Astrocyte of the spinal cord (primary cell): ENCODE measurements at regions not wholly inside any gene's neighbourhood (a gene's known extent, or its start where the extent isn't known, plus 50 kb on each side); places are given as distances from the start of the nearest gene placed in this dataset.

Source experiments
- DNase-seq: peaks from one replicate; pipeline ENCODE4 v3.0.0; 2011; ENCODE audit warnings: low read depth, low spot score
- H3K4me3 ChIP-seq: 2 replicates; pipeline ENCODE4 v1.5.1; 2011; ENCODE audit warnings: low read depth, mild to moderate bottlenecking, low read length, moderate library complexity
- in situ Hi-C: cut with HindIII; loops from 2 replicates; pipeline ENCODE4 v1.10.0; 2017; ENCODE audit warnings: low sequenced_read_pairs
- TF ChIP-seq, protein P1 (sequence below): IDR thresholded peaks from 2 replicates; pipeline ENCODE4 v1.5.1; 2012; ENCODE audit warnings: low read depth, mild to moderate bottlenecking, low read length, inconsistent platforms

DNA sequence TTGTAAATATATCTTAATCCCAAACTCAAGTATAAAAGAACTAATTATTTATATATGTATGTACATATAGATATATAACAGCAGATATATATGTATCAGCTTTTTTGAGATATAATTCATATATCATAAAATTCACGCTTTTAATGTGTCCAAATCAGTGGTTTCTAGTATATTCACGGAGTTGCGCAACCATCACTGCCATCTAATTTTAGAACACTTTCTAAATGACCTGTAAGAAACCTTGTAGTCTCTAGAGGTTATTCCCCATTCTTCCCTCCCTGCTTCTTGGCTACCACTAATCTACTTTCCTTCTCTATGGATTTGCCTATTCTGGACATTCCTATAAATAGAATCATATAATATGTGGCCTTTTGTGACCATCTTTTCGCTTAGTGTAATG, 163.5 kb upstream of the TCF4 start:
- H3K4me3 ChIP-seq, result no peak overlapping the region
- in situ Hi-C loops, result no loop called here
- TF ChIP-seq, protein P1, sequence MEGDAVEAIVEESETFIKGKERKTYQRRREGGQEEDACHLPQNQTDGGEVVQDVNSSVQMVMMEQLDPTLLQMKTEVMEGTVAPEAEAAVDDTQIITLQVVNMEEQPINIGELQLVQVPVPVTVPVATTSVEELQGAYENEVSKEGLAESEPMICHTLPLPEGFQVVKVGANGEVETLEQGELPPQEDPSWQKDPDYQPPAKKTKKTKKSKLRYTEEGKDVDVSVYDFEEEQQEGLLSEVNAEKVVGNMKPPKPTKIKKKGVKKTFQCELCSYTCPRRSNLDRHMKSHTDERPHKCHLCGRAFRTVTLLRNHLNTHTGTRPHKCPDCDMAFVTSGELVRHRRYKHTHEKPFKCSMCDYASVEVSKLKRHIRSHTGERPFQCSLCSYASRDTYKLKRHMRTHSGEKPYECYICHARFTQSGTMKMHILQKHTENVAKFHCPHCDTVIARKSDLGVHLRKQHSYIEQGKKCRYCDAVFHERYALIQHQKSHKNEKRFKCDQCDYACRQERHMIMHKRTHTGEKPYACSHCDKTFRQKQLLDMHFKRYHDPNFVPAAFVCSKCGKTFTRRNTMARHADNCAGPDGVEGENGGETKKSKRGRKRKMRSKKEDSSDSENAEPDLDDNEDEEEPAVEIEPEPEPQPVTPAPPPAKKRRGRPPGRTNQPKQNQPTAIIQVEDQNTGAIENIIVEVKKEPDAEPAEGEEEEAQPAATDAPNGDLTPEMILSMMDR, result no peak
- no peak for DNase-seq

DNA sequence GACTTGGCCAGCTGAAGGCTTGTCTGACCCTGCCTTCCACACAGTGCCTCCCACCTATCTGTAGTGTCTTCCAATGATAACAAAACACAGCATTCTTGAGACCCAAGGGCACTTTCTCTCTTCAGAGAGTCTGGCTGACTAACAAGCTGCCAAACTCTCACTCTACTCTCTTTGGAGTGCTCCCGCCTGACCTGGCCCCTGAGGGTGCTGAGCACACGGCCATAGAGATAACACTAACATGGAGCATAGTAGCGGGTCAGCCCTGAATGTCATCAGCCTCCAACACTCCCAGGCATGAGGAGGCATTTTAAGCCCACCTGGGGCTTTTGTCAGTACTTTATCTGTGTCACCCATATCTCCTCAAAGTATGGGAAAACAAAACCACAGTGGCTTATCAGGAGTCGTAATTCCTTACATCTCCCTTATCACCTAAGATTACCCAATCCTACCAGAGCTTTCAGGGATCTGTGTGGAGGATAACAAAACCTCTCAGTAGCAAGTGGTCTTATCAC, 160.3 kb upstream of the TCF4 start:
- TF ChIP-seq, protein P1, result no peak
- no peak for DNase-seq
- in situ Hi-C loops, result no loop called here
- H3K4me3 ChIP-seq, result no peak overlapping the region

DNA sequence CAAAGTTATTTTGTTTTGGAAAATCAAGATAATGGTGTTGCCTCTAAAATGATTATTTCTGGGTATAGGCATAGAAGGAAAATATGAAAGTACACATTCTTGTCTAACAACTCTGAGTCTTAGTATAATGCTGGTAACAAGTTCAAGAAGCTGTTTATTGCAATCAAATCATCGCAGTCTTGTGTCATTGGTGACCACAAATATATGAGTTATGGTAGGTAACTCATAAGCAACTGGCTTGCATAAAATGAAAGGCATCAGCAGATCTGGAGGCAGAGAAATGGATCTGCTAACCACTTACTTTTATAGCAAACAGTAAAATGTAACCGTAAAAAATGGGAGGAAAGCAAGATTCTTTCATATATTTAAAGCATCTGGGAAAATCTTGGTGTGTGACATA, 156.2 kb upstream of the TCF4 start:
- TF ChIP-seq, protein P1, result no peak
- H3K4me3 ChIP-seq, result no peak overlapping the region
- in situ Hi-C loops, result no loop called here
- DNase-seq, result no peak

DNA sequence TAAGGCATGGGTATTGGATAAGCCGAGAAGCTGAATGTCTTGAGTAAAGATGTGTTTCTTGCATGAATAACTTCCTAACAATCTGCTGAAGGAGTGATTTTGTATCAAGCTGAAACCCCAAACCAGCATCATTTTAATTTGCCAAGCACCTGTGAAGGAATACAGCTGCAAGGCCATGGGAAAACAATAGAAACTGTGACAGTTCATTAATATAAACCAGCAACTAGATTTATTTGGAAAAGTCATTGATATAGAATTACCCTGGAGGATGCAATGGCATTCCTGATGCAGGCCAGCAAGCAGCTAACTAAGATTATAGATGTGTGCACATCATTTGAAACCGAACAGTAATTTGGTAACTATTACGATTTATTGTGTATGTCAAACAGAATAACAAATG, 155.7 kb upstream of the TCF4 start:
- no peak overlapping the region for H3K4me3 ChIP-seq

DNA sequence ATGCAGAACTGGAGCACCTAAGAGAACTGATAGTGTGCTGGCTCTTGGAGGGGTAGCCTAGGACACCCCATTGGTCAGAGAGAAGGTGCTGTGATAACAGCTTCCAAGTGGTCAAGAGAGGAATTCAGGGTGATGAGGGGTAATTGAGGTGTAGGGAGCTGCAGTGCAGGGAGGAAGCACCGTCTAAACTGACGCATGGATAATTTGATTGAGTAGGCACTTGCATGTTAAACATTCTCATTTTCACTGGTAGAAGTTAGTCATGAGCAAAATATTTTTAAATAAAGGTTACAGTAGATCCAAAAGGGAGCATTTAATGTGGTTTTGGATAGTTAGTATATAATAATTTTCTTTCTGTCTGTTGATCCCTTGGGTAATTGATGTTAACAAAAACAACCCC, 155.1 kb upstream of the TCF4 start:
- DNase-seq, result no peak
- no peak overlapping the region for H3K4me3 ChIP-seq
- in situ Hi-C loops, result no loop called here
- TF ChIP-seq, protein P1, result no peak

More for the DNA sequence above, 155.7 kb upstream of the TCF4 start:
- TF ChIP-seq, protein P1, result no peak
- DNase-seq, result no peak
- in situ Hi-C loops, result no loop called here

DNA sequence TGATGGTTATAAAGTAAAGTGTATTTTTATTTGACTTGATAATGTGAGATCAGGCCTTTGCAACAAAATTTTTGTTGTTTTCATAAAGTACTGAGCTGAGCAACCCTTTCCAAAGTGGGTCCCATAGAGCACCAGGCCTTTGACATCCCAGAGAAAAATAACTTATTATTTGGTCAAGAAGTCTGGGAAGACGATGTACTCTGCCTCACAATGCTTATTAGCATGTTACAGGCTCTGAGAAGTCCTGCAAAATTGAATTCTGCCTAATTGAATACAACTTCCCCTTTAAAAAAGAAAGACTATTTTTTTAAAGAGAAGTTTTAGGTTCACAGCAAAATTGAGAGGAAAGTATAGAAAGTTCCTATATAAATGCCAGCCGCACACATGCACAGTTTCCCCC, 151.5 kb upstream of the TCF4 start:
- in situ Hi-C loops, result no loop called here
- DNase-seq, result no peak
- no peak overlapping the region for H3K4me3 ChIP-seq
- TF ChIP-seq, protein P1, result no peak

DNA sequence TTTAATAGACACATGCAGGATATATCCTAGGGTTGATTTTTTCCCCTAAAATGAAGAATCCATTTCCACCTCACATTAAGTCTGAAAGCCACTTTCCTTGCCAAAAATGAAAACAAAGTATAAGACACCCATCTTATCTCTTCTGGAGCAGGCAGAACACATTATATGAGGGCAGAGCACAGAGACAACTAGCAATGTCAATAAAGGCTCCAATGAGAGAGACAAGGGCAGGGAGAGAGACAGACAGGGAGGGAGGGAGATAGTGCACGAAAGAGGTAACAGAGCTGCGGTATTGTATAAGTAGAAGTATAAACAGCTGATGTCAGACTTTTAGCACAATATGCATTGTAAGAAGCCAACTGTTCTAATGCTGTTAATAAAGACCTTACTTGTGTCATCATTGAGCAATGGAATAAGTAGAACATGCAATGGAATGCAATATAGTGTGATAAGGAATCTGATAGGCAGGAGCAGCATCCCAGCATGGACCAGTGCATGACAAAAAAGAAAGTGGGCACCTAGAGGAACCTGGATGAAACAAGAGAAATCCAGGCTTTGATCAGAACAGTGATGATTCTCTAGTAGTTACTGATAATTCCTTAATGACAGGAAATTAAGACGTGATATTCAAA, 150.6 kb upstream of the TCF4 start:
- DNase-seq, result no peak
- no peak overlapping the region for H3K4me3 ChIP-seq
- TF ChIP-seq, protein P1, result no peak
- in situ Hi-C loops, result no loop called here
